Activated CD8-positive, alpha-beta memory T cell treated with anti-CD3 and anti-CD28 coated beads, Interleukin-2, amount 50 U/mL, for 24 hours (primary cell): ENCODE measurements at regions not wholly inside any gene's neighbourhood (a gene's known extent, or its start where the extent isn't known, plus 50 kb on each side); places are given as distances from the start of the nearest gene placed in this dataset.
"Not testable (repeated sequence)": the region's sequence is repeated elsewhere in the genome, so short reads cannot be mapped to it uniquely, and the experiment has no call there.

Experiments
- DNase-seq: peaks from one replicate; pipeline ENCODE4 v3.0.0-alpha.2; 2020; ENCODE audit errors: extremely low read depth

DNA sequence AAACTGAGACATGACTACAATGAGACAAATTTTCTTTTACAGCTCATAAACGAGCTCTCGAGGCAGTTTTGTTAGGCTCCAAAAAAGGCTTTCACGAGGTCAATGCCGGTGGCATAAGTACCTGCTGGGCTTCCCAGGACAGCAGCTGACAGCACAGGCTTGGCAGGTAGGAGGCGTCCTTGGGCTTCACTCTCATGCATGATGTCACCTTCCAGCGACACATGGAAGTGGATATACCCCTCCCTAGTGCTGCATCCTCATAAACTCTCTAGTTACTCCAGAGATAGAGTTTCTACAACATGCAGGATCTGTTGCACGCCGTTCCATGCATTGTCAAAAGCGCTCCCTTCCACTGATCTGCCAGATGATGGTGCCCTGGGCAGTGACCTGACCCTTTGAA is 112.5 kb upstream of the PAXBP1 start:
- no peak for DNase-seq

DNA sequence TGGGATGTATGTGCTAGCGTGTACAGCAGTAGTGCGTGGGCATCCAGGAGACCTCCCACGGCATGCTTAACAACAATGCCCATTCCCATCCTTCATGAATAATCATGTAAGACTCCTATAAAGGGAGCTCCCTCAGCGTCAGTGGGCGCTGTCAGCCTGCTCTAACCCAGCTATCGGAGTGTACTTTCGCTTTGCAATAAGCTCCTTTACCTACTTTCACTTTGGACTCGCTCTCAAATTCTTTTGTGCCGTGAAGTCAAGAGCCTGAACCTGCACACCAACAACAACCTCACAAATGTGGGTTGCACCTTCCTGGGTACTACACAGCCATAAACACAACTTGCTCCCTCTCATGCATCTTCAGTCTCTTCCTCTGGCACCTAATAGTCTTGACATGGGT is 114.8 kb upstream of the PAXBP1 start:
- DNase-seq: no peak

DNA sequence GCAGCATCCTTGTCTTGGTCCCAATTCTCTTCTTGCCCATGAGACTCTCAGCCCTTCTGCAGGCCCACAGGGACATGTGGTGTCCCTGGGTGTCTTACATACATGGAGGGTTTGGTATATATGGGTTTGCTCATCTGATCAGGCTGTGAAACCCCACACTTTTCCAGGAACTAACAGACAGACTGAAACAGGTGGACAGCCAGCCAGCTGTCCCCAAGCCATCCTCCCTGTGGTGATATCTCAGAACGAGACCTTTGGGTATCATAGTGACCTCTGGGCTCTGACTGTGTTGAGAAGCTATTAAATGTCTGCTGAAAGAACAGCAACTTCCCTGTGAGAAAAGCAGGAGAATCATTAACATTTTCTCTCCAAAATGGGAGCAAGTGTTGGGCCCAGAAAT is 115.5 kb upstream of the PAXBP1 start:
- no peak for DNase-seq

DNA sequence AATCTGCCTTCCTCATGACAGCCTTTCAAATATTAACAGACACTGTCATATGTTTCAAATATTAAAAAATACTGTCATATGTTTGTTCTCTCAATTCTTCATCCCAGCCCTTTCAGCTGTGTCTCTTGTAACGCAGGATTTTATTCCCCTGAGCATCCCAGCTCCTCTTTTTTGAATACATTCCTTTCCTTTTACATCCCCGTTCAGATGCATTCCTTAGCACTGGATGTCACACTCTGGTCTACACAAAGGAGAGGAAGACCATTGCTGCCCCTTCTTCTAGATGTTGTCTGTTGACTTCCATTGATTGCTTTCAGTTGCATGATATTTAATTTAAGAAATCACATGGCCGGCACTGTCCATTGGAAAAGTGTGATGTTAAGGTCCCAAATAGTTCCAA is 117.4 kb upstream of the PAXBP1 start:
- DNase-seq: no peak

DNA sequence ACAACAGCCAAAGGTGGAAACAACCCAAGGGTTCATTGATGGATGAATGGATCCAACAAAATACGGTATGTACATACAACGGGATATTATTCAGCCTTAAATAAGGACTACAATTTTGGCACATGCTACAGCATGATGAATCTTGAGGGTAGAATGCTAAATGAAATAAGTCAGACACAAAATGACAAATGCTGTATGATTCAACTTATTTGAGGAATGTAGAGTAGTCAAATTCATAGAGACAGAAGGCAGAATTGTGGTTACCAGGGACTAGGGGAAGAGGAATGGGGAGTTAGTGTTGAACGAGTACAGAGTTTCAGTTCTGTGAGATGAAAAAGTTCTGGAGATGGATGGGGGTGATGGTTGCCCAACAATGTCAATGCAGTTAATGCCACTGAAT is 118.0 kb upstream of the PAXBP1 start:
- no peak for DNase-seq

DNA sequence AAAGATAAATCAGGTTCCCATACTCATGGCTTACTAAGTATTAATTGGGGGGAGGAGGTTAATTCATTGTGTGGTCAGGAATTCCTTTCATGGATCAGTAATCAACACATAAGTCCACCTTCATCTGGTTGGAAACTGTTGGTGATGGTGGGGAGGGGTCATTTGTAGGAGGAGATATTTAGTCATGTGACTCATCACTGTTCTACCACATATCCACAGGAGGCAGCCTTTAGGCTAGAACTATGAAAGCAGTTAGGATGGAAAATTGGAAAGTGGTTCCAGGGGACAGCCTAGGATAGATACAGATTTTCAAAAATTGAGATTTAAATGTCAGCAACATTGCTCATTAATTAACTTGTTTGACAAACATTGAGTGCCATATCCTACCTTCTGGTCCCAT is 122.8 kb upstream of the PAXBP1 start:
- DNase-seq: no peak

DNA sequence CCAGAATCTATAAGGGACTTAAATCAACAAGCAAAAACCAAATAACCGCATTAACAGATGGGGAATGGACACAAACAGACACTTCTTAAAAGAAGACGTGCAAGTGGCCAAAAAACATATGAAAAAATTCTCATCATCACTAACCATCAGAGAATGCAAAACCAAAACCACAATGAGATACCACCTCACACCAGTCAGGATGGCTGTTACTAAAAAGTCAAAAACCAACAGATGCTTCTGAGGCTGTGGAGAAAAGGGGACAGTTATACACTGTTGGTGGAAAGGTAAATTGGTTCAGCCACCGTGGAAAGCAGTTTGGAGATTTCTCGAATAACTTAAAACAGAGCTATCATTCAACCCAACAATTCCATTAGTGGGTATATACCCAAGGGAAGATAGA is 124.9 kb upstream of the OLIG2 start:
- no peak for DNase-seq

DNA sequence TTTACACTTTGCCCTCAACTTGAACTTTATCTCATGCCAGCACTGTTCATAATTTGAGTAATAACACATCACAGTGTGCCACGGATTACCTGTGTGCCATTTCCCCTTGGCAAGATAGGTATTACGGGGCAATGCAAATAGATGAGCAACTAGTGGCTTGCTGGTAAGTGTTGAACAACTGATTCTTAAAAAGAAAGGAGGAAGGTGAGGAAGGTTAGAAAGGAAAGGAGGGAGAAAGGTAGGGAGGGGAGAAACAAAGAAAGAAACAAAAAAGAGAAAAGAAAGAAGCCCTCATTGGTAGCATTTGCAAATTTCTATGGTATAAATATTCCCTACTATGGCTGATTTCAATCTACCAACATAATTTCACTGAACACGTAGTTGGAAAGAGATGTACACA is 118.2 kb upstream of the OLIG2 start:
- no peak for DNase-seq

DNA sequence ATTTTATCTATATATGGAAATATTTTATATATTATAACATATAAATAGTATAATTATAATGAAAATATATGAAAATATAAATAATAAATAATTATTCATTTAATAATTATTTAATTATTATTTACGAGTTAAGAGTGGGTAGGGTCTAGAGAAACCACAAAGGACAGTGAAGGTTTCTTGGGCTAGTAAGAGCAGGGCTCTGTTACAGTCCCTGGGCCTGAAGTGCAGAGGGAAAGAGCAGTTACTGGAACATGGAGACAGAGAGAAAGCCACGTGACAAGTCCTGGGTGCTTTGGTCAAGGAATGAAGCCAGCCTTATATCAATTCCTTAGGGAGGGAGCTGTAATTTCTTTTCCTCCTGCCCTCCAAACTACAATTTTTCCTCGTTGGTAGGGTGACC is 117.2 kb upstream of the OLIG2 start:
- no peak for DNase-seq

DNA sequence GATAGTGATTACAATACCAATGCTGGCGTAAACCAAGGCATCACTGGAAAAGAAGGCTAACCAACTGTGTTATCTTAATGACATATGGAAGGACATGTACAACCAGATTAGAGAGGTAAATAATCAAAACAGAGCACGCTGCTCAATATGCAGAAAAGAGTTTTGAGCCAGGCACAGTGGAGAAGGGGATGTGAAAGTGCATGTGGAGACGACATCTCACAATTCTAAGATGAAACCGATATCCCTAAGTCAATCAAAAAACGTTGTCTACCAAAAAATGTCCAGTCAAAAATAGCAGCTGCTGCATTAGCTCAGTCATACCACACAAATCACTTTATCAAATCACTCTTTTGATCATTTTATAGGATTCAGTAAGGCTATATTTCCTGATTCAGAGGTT is 116.3 kb upstream of the OLIG2 start:
- no peak for DNase-seq

DNA sequence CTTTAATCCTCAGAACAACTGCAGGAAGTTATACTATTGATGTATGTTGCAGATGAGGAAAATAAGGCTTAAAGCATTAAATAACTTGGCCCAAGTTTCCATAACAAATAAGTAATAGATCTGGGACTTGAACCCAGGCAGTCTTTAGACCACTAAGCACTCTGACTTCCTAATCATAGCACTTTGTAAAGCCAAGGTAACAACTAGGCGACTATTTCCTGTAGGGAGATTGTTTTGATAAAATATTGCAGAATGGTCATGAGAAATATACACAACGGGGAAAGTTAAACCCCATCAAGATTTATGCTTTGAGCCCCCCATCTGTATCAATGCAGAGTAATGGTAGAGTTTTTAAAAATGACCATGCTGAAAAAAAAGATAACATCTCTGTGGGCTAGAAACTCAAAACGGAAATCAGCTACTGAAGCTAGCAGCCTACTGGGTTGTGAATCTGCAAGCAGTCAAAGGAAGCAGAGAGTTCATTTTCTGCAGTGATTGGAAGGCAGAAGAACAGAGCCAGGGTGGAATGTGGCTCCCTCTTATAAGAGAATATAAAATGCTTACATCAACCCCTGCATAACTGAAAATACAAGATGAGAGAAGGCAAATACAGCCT is 111.2 kb upstream of the OLIG2 start:
- no peak for DNase-seq

DNA sequence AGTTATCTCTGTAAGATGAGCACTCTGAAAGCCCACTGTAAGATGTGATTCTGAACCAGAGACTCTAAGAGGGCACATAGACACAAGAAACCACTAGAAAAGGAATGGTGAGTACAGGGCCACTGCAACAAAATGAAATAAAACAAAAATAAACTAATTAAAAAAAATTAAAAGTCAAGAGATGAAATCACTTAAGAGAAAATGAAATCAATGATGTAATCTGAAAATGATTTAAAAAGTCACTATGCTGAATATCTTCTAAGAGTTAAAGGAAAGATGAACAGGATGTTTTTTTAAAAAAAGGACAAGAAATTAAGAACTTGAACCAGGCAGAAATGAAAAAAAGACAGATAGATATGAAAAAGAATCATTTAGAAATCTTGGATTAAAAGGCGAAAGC is 110.6 kb upstream of the OLIG2 start:
- DNase-seq: no peak

DNA sequence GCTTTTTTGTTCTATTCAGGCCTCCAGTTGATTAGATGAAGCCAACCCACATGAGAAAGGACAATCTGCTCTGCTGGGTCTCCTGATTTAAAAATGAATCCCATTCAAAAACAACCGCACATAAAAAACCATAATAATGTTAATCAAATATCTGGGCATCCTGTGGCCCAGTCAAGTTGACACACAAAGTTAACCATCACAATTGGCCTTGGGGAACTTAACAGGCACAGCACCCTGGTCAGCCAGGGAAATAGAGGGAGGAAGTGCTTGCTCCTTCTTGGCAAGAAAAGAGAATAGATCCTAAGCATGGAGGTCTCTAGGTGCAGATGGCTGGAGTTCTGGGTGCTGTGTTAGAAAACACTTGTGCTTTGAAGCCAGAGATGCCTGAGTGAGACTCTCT is 109.6 kb upstream of the OLIG2 start:
- DNase-seq: no peak

DNA sequence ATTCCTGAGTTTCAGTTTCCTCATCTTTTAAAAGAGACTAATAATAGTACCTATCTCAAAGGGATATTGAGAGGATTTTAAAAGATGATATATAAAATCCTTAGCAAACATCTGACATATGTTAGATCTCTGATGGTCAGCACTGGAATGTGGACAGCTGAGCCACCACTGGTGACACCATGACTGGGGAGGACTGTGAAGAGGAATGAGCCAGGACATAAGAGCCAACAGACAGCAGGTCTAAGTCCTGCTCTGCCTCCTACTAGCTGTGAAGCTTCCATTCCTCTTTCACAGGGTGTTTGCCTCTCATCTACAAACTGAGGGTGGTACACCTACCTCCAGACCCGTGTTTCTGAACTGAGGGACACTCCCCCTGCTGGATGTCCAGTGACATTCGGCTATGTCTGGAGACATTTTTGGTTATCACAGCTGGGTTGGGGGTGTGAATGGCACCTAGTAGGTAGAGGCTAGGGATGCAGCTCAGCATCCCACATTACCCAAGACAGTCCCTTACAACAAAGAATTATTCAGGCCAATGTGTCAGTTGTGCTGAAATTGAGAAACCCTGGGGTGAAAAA is 109.1 kb upstream of the OLIG2 start:
- no peak for DNase-seq

DNA sequence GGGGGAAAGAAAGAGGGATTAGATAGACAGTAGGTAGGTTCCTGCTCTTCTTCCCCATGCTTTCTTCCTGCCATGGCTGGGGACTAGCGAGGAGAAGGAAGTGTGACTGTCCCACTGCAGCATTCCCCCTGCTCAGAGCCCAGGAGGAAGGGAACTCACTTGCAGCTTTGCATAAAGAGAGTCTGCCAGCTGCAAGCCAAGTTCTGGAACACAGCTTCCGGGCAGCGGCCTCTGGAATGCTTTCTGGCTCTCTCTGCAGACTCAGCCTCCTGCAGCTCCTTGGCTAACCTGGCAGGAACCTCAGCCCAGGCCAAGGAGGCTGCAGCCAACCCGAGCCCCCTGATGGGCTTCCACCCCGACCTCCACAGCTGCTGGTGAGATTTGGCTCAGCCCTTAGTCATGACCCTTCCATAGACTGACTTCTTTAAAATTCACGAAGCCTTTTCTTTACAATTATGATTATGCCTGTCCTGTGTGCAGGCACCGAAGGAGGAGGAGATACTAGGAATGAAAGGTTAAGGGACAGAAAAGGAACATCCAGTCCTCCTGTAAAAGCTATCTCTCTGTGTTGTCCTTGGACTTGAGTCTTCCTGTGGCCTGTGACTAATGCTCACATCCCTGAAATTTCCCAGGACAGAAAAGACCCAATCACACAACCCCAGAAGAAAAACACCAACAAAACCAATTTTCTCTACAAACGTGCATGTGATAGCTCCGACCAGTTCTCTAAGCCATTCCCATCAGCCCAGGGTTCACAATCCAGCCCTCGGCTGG is 108.2 kb upstream of the OLIG2 start:
- DNase-seq: no peak

DNA sequence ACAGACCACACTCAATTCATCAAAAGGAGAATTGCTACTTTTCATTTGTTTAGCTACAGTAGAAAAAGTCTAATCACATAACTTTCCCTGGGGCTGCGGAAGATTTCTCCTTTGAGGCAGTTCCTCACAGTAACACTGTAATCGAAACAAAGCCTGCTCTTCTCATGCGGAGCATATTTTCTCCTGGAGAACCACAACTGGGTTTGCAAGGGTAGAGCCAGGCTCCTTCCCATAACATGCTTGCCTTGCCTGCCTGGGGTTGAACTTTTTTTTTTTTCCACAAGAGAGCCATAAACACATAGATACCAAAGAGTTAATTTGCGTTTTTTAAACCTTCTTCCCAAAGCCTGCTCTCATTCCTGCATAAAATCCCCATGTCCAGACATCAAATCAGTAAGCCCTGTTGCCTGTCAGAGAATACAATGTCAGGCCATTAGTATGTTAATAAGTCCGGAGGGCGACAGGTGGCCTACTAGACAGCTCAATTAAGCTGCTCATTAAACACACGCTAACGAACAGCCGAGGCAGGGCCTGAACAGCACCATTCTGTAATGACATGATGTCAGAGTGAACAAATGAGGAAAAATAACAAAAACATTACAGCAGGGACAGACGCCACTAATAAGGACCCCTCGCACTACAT is 107.1 kb upstream of the OLIG2 start:
- DNase-seq: no peak

DNA sequence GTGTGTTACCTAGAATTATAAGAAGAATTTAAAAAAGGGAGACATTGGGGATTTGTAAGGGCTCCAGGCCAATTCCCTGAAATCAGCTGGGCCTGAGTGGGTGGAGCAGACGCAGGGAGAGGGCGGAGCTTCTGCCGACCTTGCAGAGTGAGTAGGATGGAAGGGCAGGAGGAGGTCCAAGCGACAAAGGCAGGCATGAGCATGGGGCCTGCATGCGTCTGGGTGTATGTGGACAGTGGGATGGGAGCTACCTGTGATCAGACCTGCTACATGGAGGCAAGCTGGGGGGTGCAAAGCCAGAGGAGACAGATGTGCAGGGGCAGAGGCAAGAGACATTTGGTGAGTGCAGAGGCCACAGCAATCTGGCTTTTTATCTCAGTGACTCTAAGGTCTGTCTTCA is 105.3 kb upstream of the OLIG2 start:
- DNase-seq: no peak

DNA sequence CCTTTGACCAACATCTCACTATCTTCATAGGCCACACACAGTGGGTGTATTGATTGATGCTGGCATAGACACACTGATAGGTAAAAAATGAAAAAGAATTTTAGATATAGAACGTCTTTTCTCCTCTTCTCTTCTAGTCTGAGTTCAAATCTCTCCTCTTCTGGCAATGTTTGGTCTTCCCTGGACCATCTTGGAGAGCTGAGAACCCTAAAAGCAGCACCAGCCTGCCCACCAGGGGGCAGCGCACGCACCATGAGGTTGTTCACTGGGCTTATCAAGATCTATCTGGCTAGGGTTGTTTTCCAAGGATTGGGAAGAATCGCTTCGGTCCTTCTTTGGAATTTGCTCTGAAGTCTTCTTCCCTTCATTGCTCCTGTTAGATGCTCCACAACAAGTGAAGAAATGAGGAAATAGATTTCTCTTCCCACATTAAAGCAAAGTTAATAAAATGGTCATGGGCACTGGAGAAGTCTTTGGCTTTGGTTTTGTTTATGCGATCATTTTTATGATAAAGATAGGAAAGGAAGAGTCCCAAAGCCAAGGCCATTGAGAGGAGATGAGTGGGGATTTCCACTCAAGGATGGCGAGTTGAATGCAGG is 104.0 kb upstream of the OLIG2 start:
- no peak for DNase-seq

DNA sequence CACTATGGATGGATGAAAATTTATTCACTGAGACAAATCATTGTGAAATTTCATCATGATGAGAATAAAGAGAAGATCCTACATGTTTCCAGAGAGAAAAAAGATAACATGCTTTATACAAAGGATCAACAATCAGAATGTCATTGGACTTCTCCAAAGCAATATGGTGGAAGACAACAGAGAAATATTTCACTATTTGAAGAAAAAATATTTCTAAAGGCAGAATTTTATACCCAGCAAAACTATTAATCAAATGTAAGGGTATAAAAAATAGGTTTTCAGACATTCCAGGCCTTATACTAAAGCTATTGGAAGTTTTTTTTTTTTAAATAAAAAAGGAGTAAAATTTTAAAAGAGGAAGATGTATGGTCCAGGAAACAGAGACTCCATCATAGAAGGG is 100.6 kb upstream of the OLIG2 start:
- DNase-seq: no peak

DNA sequence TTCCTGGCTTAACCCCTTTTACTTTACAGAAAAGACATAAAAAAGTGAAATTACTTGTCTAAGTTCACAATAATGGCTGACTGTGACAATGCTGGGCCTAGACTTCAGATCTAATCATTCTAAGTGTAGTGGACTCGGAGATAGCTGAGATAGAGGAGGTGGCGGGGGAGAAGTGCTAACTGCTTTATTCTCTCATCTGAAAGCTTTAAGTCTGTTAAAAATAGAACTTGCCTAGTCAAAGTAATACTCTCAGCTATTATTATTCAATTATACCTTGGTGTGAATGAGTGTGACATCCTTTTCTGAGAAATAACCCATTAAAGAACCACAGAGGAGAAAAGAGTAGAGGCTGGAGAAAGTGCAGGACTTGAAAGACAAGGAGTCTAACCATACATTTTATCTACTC is 96.1 kb upstream of the OLIG2 start:
- no peak for DNase-seq

DNA sequence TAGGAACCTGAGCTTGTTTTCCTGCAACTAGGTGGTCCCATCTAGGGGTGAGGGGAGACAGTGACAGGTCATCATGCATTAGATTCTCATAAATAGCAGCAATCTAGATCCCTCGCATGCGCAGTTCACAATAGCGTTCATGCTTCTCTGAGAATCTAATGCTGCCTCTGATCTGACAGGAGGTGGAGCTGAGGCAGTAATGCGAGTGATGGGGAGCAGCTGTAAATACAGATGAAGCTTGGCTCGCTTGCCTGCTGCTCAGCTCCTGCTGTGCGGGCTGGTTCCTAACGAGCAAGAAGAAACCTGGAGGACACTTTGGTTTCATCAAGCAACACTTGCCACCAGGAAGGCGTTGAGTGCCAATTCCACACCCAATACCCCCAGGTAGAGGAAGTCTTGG is 95.1 kb upstream of the OLIG2 start:
- DNase-seq: no peak

DNA sequence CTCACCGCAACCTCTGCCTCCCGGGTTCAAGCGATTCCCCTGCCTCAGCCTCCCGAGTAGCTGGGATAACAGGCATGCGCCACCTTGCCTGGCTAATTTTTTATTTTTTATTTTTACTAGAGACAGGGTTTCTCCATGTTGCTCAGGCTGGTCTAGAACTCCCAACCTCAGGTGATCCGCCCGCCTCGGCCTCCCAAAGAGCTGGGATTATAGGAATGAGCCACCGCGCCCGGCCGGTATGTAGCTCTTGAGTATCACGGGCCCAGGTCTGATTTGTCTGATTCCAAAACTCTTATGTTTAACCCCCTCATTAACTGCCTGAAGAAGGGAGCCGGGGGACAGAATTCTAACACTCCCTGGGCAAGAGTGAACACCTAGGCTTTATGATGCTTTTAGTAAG is 91.7 kb upstream of the OLIG2 start:
- not testable (repeated sequence) for DNase-seq

DNA sequence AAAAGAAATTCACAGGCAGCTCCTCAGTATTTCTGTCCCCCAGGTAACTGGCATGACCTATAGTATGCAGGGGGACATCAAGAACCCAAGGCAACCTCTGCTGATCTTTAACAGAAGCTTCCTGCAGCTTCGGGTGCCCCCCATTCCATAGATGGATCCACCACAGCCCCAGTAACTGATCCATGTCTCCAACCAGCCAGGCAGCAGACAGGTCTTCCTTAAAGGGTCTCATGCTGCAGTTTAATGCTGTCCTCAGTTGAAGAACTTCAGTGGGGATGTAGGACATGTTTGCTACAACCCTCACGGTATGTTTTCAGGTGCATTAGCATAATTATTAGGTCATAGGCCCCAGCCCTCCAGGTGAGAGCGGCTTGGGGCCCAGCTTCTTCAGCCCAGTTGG is 90.9 kb upstream of the OLIG2 start:
- no peak for DNase-seq
